Sigmoid colon (tissue), 4 donors: ENCODE measurements at regions not wholly inside any gene's neighbourhood (a gene's known extent, or its start where the extent isn't known, plus 50 kb on each side); places are given as distances from the start of the nearest gene placed in this dataset.

Source experiments
- EP300 ChIP-seq, 4 donors: sonication (generic); formaldehyde crosslinking; IDR thresholded peaks; one replicate each; pipeline ENCODE4 v1.6.1; 2017; ENCODE audit warnings: antibody characterized with exemption in 4 of 4
- POLR2A ChIP-seq, 2 donors: fragments of 450-650 bp; IDR thresholded peaks; one replicate each; pipeline ENCODE4 v1.6.1; 2016; ENCODE audit warnings: antibody characterized with exemption in 2 of 2, mild to moderate bottlenecking in 2 of 2, moderate library complexity in 2 of 2
- POLR2AphosphoS5 ChIP-seq, 4 donors: sonication (generic); formaldehyde crosslinking; IDR thresholded peaks; one replicate each; pipeline ENCODE4 v1.6.1; 2017; ENCODE audit warnings: antibody characterized with exemption in 4 of 4
- TF ChIP-seq, protein P1 (sequence below), 4 experiments: fragments of 450-650 bp in 3 of 4; fragments of 200-600 bp in 1 of 4; IDR thresholded peaks; one replicate each; pipeline ENCODE4 v1.5.1; 2016 to 2019; ENCODE audit warnings: antibody characterized with exemption in 4 of 4, mild to moderate bottlenecking in 3 of 4, moderate library complexity in 2 of 4

GRCh38 chr11:86160541-86161149 is 83.9 kb upstream of the EED start:
- TF ChIP-seq POLR2A (IDR thresholded peaks at IDR 0.05) (no peak), EP300 (IDR thresholded peaks at IDR 0.05) (no peak), POLR2AphosphoS5 (IDR thresholded peaks at IDR 0.05) (no peak)
- TF ChIP-seq, protein P1, sequence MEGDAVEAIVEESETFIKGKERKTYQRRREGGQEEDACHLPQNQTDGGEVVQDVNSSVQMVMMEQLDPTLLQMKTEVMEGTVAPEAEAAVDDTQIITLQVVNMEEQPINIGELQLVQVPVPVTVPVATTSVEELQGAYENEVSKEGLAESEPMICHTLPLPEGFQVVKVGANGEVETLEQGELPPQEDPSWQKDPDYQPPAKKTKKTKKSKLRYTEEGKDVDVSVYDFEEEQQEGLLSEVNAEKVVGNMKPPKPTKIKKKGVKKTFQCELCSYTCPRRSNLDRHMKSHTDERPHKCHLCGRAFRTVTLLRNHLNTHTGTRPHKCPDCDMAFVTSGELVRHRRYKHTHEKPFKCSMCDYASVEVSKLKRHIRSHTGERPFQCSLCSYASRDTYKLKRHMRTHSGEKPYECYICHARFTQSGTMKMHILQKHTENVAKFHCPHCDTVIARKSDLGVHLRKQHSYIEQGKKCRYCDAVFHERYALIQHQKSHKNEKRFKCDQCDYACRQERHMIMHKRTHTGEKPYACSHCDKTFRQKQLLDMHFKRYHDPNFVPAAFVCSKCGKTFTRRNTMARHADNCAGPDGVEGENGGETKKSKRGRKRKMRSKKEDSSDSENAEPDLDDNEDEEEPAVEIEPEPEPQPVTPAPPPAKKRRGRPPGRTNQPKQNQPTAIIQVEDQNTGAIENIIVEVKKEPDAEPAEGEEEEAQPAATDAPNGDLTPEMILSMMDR (IDR thresholded peaks at IDR 0.05): no peak
